Esophagus muscularis mucosa (tissue), 4 donors: ENCODE measurements at regions not wholly inside any gene's neighbourhood (a gene's known extent, or its start where the extent isn't known, plus 50 kb on each side); places are given as distances from the start of the nearest gene placed in this dataset.

Experiments used
- DNase-seq: peaks from one replicate; pipeline ENCODE4 v3.0.0-alpha.2; 2017; ENCODE audit errors: extremely low spot score
- H3K27ac ChIP-seq, 4 donors: fragments of 200-600 bp; sonication (generic); replicated peaks in 1 of 4; 1 replicate in 3 of 4; 2 replicates in 1 of 4; pipeline ENCODE4 v1.5.1; 2016 to 2019; ENCODE audit warnings: mild to moderate bottlenecking in 1 of 4
- H3K27me3 ChIP-seq, 4 donors: fragments of 200-600 bp; sonication (generic); one replicate each; pipeline versions ENCODE4 v1.5.1 to v1.6.0; 2016 to 2019
- H3K36me3 ChIP-seq, 4 donors: fragments of 200-600 bp; sonication (generic); one replicate each; pipeline ENCODE4 v1.5.1; 2016 to 2019
- H3K4me1 ChIP-seq, 4 donors: fragments of 200-600 bp; sonication (generic); one replicate each; pipeline ENCODE4 v1.5.1; 2016 to 2019
- H3K4me3 ChIP-seq, 4 donors: fragments of 200-600 bp; sonication (generic); 1 replicate in 2 of 4; 2 replicates in 2 of 4; pipeline ENCODE4 v1.5.1; 2016 to 2019; ENCODE audit warnings: mild to moderate bottlenecking in 4 of 4, moderate library complexity in 1 of 4
- H3K9me3 ChIP-seq, 4 donors: fragments of 200-600 bp; sonication (generic); 1 replicate in 3 of 4; 2 replicates in 1 of 4; pipeline ENCODE4 v1.5.1; 2016 to 2019
- EP300 ChIP-seq: sonication (generic); formaldehyde crosslinking; IDR thresholded peaks from one replicate; pipeline ENCODE4 v1.6.1; 2017; ENCODE audit warnings: antibody characterized with exemption
- POLR2A ChIP-seq: fragments of 450-650 bp; IDR thresholded peaks from one replicate; pipeline ENCODE4 v1.6.1; 2017; ENCODE audit warnings: antibody characterized with exemption, moderate library complexity, mild to moderate bottlenecking, low read depth
- POLR2AphosphoS5 ChIP-seq, 2 donors: sonication (generic); formaldehyde crosslinking; IDR thresholded peaks; one replicate each; pipeline ENCODE4 v1.6.1; 2017; ENCODE audit warnings: antibody characterized with exemption in 2 of 2
- WGBS: methylation state at CpG from one replicate; pipeline ENCODE4 v1.1.5; 2018; 5-methylcytosine and 5-hydroxymethylcytosine counted together
- intact Hi-C: fragments of 100-400 bp; cut with DNase I; formaldehyde crosslinking; loops from one replicate; pipeline ENCODE4 v1.15.1; 2023
- TF ChIP-seq, protein P1 (sequence below), 3 experiments: fragments of 200-600 bp in 2 of 3; fragments of 450-650 bp in 1 of 3; sonication (generic) in 2 of 3; IDR thresholded peaks; one replicate each; pipeline ENCODE4 v1.5.1; 2017 to 2019; ENCODE audit warnings: antibody characterized with exemption in 3 of 3, mild to moderate bottlenecking in 2 of 3, moderate library complexity in 1 of 3

DNA sequence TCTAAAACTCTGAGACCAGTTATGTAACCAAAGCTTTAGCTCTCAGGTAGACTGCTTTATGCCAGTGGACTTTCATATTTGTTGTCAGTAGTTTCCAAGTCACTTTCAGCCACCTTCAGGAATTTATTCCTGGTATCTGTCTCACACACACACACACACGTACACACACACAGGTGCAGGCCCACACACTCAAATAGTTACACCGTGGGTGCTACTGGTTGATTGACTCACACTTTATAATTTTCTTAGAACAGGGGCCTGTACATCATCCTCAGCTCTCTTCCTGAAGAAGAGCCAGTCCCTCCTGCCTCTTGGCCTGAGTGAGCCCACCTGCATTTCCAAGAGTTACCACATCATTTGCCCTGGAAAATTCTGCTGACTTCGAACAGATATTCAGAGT is 555.2 kb downstream of the SOX6 start:
- WGBS = 93% methylated on average over 3 of the region's 3 CpGs
- Histone ChIP-seq H3K27me3 (no peaks in the 10 kb centered on the region), H3K4me1 (no peaks in the 10 kb centered on the region), H3K36me3 (no peaks in the 10 kb centered on the region), H3K9me3 (no peaks in the 10 kb centered on the region), H3K27ac (no peak overlapping the region), H3K4me3 (no peak overlapping the region)
- intact Hi-C loops = no loop called here
- no peak for DNase-seq
- TF ChIP-seq POLR2AphosphoS5 (IDR thresholded peaks at IDR 0.05) (no peak), POLR2A (no peak), EP300 (no peak)
- TF ChIP-seq, protein P1, sequence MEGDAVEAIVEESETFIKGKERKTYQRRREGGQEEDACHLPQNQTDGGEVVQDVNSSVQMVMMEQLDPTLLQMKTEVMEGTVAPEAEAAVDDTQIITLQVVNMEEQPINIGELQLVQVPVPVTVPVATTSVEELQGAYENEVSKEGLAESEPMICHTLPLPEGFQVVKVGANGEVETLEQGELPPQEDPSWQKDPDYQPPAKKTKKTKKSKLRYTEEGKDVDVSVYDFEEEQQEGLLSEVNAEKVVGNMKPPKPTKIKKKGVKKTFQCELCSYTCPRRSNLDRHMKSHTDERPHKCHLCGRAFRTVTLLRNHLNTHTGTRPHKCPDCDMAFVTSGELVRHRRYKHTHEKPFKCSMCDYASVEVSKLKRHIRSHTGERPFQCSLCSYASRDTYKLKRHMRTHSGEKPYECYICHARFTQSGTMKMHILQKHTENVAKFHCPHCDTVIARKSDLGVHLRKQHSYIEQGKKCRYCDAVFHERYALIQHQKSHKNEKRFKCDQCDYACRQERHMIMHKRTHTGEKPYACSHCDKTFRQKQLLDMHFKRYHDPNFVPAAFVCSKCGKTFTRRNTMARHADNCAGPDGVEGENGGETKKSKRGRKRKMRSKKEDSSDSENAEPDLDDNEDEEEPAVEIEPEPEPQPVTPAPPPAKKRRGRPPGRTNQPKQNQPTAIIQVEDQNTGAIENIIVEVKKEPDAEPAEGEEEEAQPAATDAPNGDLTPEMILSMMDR (IDR thresholded peaks at IDR 0.05) = no peak

DNA sequence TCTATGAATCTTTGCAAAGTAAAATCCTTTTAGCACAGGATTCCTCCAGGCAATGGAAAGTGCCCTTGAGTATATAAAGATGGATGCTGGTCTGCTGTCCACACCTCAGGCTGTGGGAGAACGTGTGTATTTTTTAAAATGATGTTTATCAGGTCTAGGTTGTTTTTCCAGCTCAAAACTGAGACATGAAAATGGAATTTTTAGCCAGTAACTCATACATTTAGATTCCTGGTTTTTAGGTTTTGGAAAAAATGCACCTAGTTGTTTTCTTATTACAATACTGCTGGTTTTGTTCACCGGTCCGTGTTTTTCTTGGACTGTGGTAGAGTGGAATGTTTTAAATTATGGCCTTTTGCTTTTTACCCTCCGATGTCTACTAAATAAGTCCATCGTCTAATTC is 554.7 kb downstream of the SOX6 start:
- Histone ChIP-seq H3K27ac (no peak overlapping the region), H3K4me3 (no peak overlapping the region), H3K9me3 (no peaks in the 10 kb centered on the region), H3K36me3 (no peaks in the 10 kb centered on the region), H3K4me1 (no peaks in the 10 kb centered on the region), H3K27me3 (no peaks in the 10 kb centered on the region)
- intact Hi-C loops = no loop called here
- TF ChIP-seq POLR2AphosphoS5 (IDR thresholded peaks at IDR 0.05) = no peak
- WGBS = 85% methylated on average over 5 of the region's 5 CpGs
- DNase-seq = no peak

DNA sequence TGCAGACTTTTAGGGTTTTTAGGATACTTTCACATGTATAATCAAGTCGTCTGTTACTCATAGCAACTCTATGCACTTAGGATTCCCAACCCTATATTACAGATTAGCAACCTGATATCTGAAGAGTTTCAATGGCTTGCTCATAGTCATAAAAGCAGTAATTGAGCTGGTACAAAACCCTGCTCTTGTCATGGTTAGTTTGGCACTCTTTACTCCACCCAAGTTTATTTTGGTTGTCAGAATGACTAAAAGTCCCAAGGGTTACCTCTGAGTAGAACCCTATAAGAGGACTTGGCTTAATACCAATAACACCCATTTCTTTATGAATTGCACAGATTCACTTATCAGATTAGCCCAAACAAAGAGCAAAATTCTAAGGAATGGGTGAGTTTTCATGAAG is 550.6 kb downstream of the SOX6 start:
- no peaks in the 10 kb centered on the region for H3K4me1 ChIP-seq
- H3K27me3 ChIP-seq = no peaks in the 10 kb centered on the region
- H3K9me3 ChIP-seq = no peaks in the 10 kb centered on the region
- H3K4me3 ChIP-seq = no peak overlapping the region
- 91% methylated on average over 1 of the region's 1 CpG for WGBS
- DNase-seq = no peak
- H3K27ac ChIP-seq = no peak overlapping the region
- TF ChIP-seq POLR2AphosphoS5 (IDR thresholded peaks at IDR 0.05) (no peak), POLR2A (no peak), EP300 (no peak)
- TF ChIP-seq, protein P1 (IDR thresholded peaks at IDR 0.05) = no peak
- intact Hi-C loops = no loop called here
- H3K36me3 ChIP-seq = no peaks in the 10 kb centered on the region

- Histone ChIP-seq H3K36me3 (no peaks in the 10 kb centered on the region), H3K27ac (no peak overlapping the region), H3K27me3 (no peaks in the 10 kb centered on the region), H3K9me3 (no peaks in the 10 kb centered on the region), H3K4me3 (no peak overlapping the region), H3K4me1 (no peaks in the 10 kb centered on the region)
- TF ChIP-seq EP300 = no peak
- no peak for TF ChIP-seq POLR2AphosphoS5 (IDR thresholded peaks at IDR 0.05)
- TF ChIP-seq, protein P1 (IDR thresholded peaks at IDR 0.05) = no peak
- TF ChIP-seq POLR2A = no peak
- intact Hi-C loops = no loop called here
- DNase-seq = peak; percentile 82
- 90% methylated on average over 4 of the region's 4 CpGs for WGBS
Observed at GRCh38 chr11:15806217-15806616, 550.1 kb downstream of the SOX6 start.

DNA sequence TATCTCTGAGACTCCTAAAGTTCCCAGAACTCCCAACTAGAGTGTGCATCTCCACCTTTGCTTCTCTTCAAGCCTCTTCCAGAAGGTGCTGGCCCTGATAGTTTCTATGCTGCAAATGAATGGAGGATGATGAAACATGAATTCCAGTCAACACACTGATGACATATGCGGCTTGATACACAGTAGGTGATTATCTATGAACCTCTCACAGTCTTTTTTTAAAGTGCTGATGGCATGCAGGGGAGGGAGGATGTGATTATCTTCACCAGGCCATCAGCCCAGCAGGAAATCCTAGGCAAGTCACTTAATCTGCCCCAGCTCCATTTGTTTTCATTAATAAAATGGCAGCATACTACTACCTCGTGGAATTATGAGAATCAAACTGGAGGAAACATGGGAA is 548.5 kb downstream of the SOX6 start:
- no peak for TF ChIP-seq POLR2AphosphoS5 (IDR thresholded peaks at IDR 0.05)
- TF ChIP-seq POLR2A = no peak
- no peak for TF ChIP-seq EP300
- TF ChIP-seq, protein P1 (IDR thresholded peaks at IDR 0.05) = no peak
- no peaks in the 10 kb centered on the region for H3K9me3 ChIP-seq
- H3K27ac ChIP-seq = no peak overlapping the region
- H3K36me3 ChIP-seq = no peaks in the 10 kb centered on the region
- H3K4me3 ChIP-seq = no peak overlapping the region
- no peaks in the 10 kb centered on the region for H3K4me1 ChIP-seq
- DNase-seq = no peak
- no peaks in the 10 kb centered on the region for H3K27me3 ChIP-seq
- WGBS = 83% methylated on average over 2 of the region's 2 CpGs
- intact Hi-C loops = no loop called here
